Middle frontal gyrus (tissue), 1 donor: ENCODE measurements at regions not wholly inside any gene's neighbourhood (a gene's known extent, or its start where the extent isn't known, plus 50 kb on each side); places are given as distances from the start of the nearest gene placed in this dataset.
"Not testable (repeated sequence)": the region's sequence is repeated elsewhere in the genome, so short reads cannot be mapped to it uniquely, and the experiment has no call there.

Source experiments
- DNase-seq: peaks from one replicate; pipeline ENCODE4 v3.0.0-alpha.2; 2015; ENCODE audit warnings: low spot score; ENCODE audit errors: extremely low spot score

DNA sequence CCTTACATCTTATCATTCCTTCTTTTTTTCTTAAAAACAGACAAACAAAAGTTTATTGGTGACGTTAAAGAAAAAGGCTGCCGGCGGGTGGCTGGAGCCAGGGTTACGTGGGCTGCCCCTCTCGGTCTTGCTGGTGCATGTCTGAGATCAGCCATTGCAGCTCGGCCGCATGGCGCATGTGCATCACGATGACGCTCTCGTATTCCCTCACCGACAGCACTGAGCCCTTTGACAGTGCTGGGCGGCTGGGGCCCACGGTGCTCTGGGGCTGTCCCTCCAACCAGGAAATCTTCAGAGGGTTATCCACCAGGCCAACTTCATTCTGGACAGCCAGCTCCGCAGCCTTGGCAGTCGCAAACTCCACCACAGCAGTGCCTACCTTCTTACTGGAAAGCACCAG is 1081.8 kb upstream of the TMEFF2 start:
- DNase-seq = no peak

- no peak for DNase-seq
These were observed 1081.3 kb upstream of the TMEFF2 start for GRCh38 chr2:193276069-193276468.

DNA sequence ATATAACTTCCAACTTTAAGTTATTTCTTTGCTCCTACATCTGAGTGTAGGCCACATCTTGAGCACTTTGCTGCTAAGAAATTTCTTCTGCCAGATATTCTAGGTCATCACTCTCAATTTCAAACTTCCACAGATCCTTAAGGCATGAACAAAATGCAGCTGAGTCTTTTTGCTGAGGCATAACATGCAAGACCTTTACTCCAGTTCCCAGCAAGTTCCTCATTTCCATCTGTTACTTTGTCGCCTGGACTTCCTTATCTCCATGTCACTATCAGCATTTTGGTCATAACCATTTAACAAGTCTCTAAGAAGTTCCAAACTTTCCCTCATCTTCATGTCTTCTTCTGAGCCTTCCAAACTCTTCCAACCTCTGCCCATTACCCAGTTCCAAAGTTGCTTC is 1077.3 kb upstream of the TMEFF2 start:
- no peak for DNase-seq

GRCh38 chr2:193270816-193271215 is 1076.1 kb upstream of the TMEFF2 start:
- no peak for DNase-seq

- no peak for DNase-seq
These were observed 1072.8 kb upstream of the TMEFF2 start for GRCh38 chr2:193267496-193268002.

DNA sequence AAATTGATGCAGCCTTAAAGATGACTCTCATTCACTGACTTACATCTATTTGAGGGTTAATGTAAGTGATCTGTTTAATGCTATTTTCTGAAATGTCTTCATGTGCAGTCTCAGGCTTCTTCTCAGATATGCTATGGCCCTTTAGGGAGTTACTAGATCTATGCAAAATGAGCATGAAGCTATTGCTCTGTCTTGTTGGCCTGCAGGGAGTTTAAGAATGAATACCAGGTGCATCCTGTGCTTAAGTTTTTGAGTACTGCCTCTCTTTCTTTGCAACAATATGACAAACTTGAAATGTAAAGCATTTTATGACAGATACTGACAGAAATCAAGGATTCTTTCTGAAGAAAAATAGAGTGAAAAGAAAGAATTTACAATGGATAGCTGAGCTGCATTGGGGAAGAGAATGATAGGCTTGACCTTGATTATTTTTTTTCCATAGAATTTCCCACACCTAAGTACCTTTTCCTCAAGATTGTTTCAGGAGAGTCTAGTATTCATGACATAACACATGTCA is 1058.3 kb upstream of the TMEFF2 start:
- no peak for DNase-seq

DNA sequence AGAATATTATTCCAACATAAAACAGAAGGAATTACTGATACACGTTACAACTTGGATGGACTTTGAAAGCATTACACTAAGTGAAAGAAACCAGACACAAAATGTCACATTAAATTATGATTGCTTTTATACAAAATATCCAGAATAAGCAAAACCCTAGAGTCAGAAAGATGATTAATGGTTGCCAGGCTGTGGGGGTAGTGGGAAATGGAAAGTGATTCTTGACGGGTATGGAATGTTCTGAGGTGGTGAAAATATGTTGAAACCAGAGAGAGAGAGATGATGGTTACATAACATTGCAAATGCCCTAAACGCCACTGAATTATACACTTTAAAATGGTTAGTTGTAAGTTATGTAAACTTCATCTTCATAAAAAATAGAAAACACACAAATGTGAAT is 1057.2 kb upstream of the TMEFF2 start:
- no peak for DNase-seq

DNA sequence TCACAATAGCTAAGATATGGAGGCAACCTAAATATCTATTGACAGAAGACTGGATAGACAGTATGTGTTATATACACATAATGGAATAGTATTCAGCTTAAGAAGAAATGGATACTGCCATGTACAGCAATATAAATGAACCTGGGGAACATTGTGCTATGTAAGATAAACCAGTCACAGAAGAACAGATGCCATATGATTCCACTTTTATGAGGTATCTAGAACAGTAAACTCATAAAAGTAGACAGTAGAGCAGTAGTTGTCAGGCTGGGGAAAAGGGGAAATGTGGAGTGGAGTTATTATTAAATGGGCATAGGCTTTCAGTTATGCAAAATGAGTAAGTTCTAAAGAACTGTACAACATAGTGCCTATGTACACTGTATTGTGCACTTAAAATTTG is 1055.7 kb upstream of the TMEFF2 start:
- no peak for DNase-seq

- no peak for DNase-seq
These were observed 1046.0 kb upstream of the TMEFF2 start for GRCh38 chr2:193240752-193241151.

GRCh38 chr2:193231634-193232033 is 1036.9 kb upstream of the TMEFF2 start:
- DNase-seq = no peak

DNA sequence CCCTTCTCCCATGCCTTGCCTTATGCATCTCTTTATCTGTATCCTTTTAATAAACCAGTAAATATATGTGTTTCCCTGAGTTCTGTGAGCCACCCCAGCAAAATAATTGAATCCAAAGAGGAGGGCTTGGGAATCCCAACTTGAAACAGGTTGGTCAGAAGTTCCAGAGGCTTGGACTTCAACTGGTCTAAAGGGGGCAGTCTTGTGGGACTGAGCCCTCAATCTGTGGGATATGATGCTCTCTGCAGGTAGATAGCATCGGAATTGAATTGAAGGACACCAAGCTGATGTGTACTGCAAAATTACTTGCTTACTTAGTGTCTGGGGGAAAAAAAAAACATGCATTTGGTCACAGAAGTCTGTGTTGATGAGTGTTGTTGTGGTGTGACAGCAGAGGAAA is 1033.5 kb upstream of the TMEFF2 start:
- DNase-seq = no peak

GRCh38 chr2:193222454-193222853 is 1027.7 kb upstream of the TMEFF2 start:
- DNase-seq = no peak

GRCh38 chr2:193219413-193219812 is 1024.7 kb upstream of the TMEFF2 start:
- DNase-seq = no peak

- DNase-seq = no peak
These were observed 1006.9 kb upstream of the TMEFF2 start for GRCh38 chr2:193201583-193201982.

- no peak for DNase-seq
These were observed 1004.6 kb upstream of the TMEFF2 start for GRCh38 chr2:193199322-193199721.

GRCh38 chr2:193187816-193188215 is 993.1 kb upstream of the TMEFF2 start:
- no peak for DNase-seq

GRCh38 chr2:193170981-193171380 is 976.2 kb upstream of the TMEFF2 start:
- not testable (repeated sequence) for DNase-seq

DNA sequence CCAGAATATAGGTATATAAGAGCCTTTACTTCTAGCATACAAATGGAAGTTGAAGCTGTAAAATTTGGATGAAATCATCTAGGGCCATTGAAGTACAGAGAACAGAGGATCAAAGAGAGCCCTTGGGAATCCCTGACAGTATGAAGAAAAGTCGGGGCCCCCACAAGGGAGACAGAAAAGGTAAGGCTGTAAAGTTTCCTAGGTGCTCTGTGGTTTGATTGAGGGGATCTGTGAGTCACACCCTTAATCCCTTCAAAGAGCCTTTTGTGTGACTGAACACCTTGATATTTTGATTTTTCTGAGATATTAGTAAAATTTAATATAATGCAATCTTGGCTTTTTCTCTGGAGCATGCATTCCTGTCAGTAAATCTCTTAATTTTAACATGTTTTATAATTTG is 961.7 kb upstream of the TMEFF2 start:
- no peak for DNase-seq

GRCh38 chr2:193154076-193154475 is 959.3 kb upstream of the TMEFF2 start:
- no peak for DNase-seq

DNA sequence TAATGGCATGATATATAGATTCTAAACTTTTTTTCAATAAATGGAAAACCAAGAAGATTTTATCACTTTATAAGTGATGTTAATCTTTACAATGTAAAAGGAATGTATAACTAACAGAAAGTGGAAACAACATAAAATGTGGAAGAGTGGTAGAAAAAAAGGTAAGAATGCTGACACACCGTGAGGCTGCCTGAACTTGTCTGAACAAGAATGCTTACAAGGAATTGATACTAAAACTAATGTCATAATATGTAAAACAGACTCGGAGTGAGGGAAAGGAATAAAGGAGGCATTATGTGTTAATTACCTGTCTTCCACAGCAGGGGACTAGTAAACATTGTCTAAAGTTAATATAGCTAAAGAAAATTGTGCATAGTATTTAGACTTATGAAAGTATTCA is 958.8 kb upstream of the TMEFF2 start:
- no peak for DNase-seq

DNA sequence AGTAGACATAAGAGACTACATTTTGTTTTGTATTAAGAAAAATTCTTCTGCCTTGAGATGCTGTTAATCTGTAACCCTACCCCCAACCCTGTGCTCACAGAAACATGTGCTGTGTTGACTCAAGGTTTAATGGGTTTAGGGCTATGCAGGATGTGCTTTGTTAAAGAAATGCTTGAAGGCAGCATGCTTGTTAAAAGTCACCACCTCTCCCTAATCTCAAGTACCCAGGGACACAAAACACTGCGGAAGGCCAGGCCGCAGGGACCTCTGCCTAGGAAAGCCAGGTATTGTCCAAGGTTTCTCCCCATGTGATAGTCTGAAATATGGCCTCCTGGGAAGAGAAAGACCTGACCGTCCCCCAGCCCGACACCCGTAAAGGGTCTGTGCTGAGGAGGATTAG is 947.7 kb upstream of the TMEFF2 start:
- not testable (repeated sequence) for DNase-seq

DNA sequence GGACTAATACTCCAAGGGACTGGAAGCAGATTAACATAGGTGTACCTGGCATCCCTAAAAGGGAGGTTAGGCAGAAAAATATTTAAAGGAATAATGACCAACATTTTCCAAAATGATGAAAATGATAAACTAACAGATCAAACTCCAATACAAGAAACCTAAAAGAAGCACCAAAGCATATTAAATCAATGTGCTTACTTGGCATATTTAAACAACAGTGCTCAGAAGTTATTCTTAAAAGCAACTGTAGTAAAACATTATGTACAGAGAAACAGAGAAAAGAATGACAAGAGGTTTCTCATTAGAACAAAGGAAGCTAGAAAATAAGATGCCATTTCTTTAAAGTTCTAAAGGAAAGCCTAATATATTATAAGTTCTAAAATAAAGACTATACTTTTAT is 947.3 kb upstream of the TMEFF2 start:
- DNase-seq = no peak

DNA sequence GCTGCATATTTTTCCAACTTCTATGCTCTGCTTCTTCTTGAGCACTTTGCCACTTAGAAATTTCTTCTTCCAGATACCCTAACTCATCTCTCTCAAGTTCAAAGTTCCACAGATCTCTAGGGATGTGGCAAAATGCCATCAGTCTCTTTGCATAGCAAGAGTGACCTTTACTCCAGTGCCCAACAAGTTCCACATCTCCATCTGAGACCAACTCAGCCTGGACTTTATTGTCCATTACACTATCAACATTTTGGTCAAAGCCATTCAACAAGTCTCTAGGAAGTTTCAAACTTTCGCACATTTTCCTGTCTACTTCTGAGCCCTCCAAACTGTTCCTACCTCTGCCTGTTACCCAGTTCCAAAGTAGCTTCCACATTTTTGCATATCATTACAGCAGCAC is 946.2 kb upstream of the TMEFF2 start:
- not testable (repeated sequence) for DNase-seq

DNA sequence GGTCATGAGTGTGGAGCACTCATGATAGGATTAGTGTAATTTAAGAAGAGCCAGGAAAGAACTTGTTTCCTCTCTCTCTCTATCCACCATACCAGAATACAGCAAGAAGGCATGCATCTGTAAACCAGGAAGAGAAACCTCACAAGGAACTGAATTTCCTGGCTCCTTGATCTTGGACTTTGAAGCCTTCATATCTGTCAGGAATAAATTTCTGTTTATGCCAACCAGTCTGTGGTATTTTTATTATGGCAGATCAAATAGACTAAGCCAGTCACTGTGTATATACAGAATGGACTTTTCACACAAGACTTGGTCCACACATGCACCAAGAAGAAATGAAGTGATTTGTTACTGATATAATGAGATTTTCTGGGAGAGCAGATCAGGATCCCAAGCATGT is 930.1 kb upstream of the TMEFF2 start:
- no peak for DNase-seq
